GM21786 (cell line): ENCODE measurements at regions not wholly inside any gene's neighbourhood (a gene's known extent, or its start where the extent isn't known, plus 50 kb on each side); places are given as distances from the start of the nearest gene placed in this dataset.

Experiments used
- ATAC-seq: cut with Tn5 transposase; IDR thresholded peaks from one replicate; pipeline ENCODE4 v1.9.1; 2021; ENCODE audit not compliant: unreplicated experiment

- ATAC-seq = no peak
Observed at GRCh38 chr6:21459641-21460040, 133.9 kb upstream of the SOX4 start.

- ATAC-seq = no peak
Observed at GRCh38 chr6:21461844-21462518, 131.6 kb upstream of the SOX4 start.

DNA sequence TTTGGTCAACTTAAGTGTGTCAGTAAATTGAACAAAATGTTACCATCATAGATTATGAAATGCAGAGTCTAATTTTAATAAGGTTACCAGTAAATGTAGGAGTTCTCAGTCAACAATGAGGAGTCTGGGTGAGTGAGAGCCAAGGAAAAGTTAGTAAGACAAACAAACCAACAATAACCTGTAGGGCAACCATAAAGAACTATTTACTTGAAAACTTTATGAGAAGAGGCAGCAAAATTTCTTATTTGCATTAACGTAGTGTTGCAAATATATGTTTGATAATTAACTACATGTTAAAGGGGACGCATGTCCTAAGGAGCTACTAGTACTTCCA, 131.1 kb upstream of the SOX4 start:
- no peak for ATAC-seq

GRCh38 chr6:21467091-21467490, 126.5 kb upstream of the SOX4 start:
- no peak for ATAC-seq

DNA sequence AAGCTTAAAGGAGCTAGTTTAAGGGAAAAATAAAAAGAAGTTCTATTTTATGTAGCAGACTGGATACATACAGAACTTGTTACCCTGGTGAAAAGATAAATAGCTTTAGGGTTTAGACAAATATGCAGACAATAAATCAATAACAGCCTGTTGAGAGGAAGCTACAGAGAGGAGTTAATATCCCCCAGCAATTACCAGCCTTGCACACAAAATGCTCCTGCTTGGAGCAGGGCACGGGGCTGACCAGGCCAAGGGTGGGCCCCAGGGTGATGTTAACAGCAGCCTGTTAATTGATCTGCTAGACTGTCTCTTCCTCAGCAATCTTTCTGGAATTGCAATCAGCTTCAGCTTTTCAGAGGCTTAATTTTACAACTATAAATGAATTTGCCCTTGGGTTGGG, 125.1 kb upstream of the SOX4 start:
- ATAC-seq = no peak

GRCh38 chr6:21469213-21469612, 124.3 kb upstream of the SOX4 start:
- ATAC-seq = no peak

GRCh38 chr6:21476112-21476511, 117.4 kb upstream of the SOX4 start:
- no peak for ATAC-seq

DNA sequence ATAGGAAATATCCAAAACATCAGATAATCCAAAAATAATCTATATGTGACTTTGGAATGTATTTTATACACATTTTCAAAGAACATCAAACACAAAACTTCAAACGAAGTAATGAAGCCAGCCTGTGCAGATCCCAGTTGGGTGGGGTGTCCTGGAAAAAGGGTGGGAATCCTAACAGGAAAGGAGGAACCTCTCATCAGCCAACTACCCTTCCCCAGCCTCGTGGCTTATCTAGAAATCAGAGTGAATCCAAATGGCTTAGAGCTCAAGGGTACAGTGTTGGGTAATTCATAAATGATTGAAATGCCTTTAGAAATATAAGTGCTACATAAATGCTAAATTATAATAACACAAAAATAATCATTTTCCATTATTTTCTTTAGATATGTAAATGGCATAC, 115.1 kb upstream of the SOX4 start:
- no peak for ATAC-seq

DNA sequence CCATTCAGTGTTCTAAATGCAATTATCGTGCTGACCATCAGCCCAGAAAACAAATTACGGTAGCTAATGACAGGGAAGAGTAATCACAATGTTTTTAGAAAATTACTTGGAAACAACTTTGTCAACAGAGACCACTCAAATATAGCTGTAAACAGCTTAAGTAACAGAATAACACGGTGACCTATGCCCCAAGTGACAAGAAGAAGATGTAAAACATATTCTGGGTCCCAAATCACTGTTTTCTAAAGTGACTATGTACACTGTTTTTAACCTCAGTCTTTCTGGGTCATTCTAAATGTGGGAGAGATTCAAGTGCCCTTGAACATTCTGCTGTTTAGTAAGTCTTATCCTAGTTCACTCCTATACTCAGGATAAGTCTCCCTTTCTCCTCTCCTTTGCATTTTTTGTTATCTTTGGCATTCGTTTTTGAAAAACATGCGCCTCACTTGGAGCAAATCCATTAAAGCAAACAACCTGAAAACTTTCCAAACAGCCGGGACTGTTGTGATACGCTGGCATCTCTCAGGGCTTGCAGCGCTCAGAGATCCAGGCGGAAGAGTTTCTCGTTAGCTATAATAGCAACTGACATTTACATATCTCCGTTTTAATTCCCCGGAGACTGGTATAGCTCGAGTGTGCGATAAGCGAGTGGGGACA, 114.5 kb upstream of the SOX4 start:
- ATAC-seq = no peak

- no peak for ATAC-seq
Observed at GRCh38 chr6:21486115-21486514, 107.4 kb upstream of the SOX4 start.

DNA sequence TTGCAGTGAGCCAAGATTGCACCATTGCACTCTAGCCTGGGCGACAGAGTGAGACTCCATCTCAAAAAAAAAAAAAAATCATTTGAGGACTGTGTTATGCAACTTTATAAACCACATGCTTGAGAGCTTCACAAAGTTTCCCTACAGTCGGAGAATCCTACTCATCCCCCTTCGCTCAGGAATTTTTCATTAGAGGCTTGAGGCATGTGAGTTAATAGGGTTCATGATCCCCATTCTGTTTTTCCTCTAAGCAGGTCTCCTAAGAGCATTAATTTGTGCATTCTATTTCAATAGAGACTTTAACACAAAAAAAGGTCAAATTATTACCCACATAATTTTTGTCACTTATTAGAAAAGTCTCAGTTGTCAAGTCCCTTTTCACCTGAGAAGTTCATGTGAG, 103.7 kb upstream of the SOX4 start:
- no peak for ATAC-seq

- no peak for ATAC-seq
Observed at GRCh38 chr6:21491955-21492354, 101.6 kb upstream of the SOX4 start.

DNA sequence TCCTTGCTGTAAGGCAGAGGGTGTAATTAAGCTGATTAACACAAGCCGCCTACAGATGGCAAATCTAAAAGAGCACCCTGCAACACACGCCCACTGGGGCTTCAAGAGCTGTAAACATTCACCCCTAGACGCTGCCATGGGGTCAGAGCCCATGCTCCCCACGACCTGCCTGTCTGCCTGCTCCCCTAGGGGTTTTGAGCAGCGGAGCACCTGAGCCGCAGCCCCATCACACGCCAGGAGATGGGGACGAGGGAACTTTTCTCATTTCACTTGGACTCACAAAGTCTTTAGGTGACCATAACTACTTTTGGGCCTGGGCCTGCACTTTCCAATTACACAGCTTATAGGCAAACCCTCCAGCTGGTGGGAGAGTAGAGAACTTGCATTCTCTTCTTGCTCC, 99.0 kb upstream of the SOX4 start:
- no peak for ATAC-seq

DNA sequence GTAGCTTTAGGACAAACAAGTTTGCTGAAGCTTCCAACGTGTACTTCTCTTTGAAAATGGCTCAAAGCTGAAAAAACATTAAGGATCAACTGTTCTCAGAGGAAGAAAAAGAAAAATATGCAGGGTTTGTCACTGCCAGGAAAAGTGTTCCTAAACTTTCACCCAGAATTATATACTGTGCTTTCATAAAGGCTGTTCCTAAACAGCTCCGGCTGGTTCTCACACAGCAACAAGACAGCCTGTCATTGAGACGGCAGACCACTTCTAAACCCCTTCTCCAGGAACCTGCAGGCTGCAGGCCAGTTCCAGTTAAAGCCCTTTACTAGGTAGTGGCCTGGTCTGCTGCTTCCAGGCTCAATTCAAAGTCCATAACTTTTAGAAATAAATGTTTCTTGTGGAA, 97.4 kb upstream of the SOX4 start:
- no peak for ATAC-seq

DNA sequence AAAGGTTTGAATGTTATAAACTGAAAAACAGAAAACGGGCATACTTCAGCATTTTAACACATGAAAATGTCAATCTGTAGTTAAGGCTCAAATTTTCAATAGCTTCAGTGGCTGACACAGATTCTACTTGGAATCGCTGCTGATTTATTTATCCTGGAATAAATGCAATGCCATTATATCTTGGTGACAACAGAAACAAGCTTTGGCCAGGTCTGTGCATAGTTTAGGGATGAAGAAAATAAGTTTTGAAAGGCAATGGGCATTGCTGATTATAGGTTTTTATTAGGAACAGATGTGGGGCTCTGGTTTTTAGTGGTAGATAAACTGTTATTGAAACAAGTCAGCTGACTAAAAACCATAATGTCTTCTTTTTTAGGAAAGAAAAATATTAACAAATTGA, 96.8 kb upstream of the SOX4 start:
- ATAC-seq = no peak

DNA sequence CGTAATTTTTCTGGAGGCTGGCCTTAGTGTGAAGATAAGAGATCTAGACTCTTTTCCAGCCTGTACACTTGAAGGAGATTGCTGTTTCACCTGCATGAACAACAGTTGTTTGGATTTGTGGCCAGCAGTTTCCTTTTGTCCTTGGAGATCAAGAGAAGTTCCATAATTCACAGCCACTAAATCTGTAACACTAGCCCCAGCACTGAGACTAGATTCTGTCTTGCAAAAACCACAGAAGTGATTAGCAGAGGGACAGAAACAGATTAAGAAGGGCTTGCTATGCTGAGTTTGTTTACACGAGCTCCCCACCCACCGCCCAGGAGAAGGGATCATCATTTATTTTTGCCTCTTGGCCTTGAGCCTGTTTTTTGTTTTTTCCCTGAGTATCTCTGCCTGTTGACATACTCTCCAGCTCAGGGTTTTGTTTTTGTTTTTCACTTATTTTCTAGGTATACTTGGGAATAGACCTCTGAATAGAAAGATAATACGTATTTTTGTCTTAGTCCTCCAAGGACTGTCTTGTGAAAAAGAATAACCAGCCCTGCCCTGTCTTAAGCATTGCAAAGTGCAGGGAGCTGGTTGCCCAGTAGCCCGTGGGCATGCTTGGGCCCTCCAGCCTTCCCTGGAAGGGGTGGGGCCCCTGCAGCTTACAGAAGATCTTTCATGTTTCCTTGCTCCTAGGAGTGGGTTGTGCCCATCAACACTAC, 93.1 kb upstream of the SOX4 start:
- ATAC-seq = no peak

- ATAC-seq = no peak
Observed at GRCh38 chr6:21501021-21501354, 92.6 kb upstream of the SOX4 start.

DNA sequence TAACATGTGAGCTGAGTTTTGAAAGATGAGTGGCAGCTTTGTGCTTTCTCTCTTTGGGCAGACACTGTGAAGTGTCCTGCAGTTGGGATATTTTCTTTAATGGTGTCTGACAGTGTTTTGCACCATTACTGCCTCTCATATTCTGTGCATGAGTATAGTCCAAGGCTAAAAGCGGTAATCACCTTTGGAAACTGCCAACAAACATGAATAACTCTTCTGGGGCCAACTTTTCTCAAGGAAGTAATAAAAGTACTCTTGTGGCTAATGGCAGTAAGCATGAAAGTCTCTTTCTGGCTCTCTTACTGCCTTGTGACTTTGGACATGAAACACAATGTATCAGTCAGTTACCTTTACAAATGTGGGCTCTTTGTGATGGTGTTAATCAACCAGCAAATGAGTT, 91.7 kb upstream of the SOX4 start:
- ATAC-seq = no peak

- no peak for ATAC-seq
Observed at GRCh38 chr6:21502682-21503081, 90.9 kb upstream of the SOX4 start.

- ATAC-seq = no peak
Observed at GRCh38 chr6:21504790-21505189, 88.8 kb upstream of the SOX4 start.

DNA sequence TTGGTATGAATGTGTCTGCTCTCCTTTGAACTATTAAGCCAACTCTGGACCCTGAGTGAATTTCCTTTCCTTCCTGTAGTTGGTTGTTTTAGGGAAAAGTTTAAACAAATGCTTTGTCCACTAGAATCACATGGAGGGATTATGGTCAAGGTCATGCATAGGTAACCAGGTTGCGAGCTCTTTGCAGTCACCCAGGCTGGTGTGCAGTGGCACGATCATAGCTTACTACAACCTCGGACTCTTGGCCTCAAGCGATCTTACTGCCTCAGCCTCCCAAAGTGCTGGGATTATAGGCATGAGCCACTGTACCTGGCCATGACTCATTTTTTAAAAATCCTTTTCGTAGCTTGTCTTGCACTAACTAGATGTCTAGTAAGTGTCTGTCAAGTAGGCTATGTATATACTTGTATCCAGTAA, 88.0 kb upstream of the SOX4 start:
- ATAC-seq = no peak

GRCh38 chr6:21506126-21506525, 87.4 kb upstream of the SOX4 start:
- no peak for ATAC-seq

DNA sequence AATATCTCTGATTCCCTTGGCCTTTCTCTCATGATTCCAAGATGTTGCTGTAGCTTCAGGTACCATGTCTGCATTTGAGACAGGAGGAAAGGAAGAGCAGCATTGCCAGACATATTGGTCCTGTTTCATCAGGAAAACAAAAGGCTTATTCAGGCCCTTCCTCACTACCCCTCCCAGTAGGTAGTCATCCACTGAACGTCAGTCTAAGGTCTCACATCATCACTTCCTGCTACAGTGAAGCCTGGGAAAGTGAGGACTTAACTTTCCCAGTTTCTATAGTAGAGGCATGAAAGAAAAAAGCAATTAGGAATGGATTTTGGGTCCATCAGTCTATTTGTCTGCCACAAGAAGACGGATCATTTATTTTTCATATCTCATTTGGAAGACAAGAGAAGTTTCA, 85.7 kb upstream of the SOX4 start:
- ATAC-seq = no peak
